ENCODE measurements at regions not wholly inside any gene's neighbourhood (a gene's known extent, or its start where the extent isn't known, plus 50 kb on each side); places are given as distances from the start of the nearest gene placed in this dataset.

GRCh38 chr20:19875376-19876221, 117.5 kb downstream of the RIN2 start:
- no peak for TF ChIP-seq EZH2 (IDR thresholded peaks at IDR 0.05; ENCODE audit: low read depth)
- TF ChIP-seq, protein P1, sequence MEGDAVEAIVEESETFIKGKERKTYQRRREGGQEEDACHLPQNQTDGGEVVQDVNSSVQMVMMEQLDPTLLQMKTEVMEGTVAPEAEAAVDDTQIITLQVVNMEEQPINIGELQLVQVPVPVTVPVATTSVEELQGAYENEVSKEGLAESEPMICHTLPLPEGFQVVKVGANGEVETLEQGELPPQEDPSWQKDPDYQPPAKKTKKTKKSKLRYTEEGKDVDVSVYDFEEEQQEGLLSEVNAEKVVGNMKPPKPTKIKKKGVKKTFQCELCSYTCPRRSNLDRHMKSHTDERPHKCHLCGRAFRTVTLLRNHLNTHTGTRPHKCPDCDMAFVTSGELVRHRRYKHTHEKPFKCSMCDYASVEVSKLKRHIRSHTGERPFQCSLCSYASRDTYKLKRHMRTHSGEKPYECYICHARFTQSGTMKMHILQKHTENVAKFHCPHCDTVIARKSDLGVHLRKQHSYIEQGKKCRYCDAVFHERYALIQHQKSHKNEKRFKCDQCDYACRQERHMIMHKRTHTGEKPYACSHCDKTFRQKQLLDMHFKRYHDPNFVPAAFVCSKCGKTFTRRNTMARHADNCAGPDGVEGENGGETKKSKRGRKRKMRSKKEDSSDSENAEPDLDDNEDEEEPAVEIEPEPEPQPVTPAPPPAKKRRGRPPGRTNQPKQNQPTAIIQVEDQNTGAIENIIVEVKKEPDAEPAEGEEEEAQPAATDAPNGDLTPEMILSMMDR (conservative IDR thresholded peaks at IDR 0.05) = no peak
